ENCODE measurements at regions not wholly inside any gene's neighbourhood (a gene's known extent, or its start where the extent isn't known, plus 50 kb on each side); places are given as distances from the start of the nearest gene placed in this dataset.

DNA sequence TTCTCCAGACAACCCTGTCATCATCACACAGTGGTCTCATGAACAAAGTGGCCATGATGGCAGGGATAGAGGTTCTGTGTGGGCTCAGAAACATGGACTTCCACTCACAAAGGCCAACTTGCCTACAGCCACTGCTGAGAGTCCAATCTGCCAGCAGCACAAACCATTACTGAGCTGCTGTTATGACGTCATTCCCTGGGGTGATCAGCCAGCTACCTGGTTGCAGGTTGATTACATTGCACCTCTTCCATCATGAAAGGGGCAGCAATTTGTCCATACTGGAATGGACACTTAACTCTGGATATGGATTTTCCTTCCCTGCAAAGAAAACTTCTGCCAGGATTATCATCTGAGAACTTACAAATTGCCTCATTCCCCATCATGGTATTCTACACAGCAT lies 1275.9 kb downstream of the TYW1 start:
- no peak for DNase-seq (ENCODE audit: extremely low read depth, low read depth)
- TF ChIP-seq, protein P1, sequence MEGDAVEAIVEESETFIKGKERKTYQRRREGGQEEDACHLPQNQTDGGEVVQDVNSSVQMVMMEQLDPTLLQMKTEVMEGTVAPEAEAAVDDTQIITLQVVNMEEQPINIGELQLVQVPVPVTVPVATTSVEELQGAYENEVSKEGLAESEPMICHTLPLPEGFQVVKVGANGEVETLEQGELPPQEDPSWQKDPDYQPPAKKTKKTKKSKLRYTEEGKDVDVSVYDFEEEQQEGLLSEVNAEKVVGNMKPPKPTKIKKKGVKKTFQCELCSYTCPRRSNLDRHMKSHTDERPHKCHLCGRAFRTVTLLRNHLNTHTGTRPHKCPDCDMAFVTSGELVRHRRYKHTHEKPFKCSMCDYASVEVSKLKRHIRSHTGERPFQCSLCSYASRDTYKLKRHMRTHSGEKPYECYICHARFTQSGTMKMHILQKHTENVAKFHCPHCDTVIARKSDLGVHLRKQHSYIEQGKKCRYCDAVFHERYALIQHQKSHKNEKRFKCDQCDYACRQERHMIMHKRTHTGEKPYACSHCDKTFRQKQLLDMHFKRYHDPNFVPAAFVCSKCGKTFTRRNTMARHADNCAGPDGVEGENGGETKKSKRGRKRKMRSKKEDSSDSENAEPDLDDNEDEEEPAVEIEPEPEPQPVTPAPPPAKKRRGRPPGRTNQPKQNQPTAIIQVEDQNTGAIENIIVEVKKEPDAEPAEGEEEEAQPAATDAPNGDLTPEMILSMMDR (IDR thresholded peaks at IDR 0.05; ENCODE audit: low read depth, low read length), result no peak

- TF ChIP-seq, protein P1 (IDR thresholded peaks at IDR 0.05; ENCODE audit: low read depth, low read length), result no peak
- DNase-seq (ENCODE audit: extremely low read depth, low read depth), result no peak
These were observed 1280.1 kb downstream of the TYW1 start for GRCh38 chr7:68276725-68277124.

GRCh38 chr7:68279827-68280400 lies 1283.3 kb downstream of the TYW1 start:
- TF ChIP-seq, protein P1 (IDR thresholded peaks at IDR 0.05; ENCODE audit: low read depth, low read length), result no peak
- no peak for DNase-seq (ENCODE audit: extremely low read depth, low read depth)

DNA sequence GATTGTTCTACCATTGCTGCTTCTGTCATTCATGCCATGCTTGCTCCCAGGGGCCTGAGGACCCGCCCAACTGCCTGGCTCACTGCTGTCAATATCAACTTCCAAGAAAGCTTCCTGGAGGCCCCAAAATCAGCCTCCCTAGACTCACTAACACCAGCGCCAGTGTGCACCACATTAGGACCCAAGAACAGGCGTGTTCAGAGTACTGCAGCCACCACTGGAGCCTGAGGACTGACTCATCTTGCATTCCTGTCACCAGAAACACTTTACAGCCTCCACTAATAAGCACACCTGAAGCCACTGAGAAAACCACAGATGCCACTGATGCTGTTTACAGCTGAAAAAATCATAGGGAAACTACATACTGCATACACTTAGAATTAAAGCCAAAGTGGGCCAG lies 1284.3 kb downstream of the TYW1 start:
- TF ChIP-seq, protein P1 (IDR thresholded peaks at IDR 0.05; ENCODE audit: low read depth, low read length), result no peak
- DNase-seq (ENCODE audit: extremely low read depth, low read depth), result no peak

- TF ChIP-seq, protein P1 (IDR thresholded peaks at IDR 0.05; ENCODE audit: low read depth, low read length), result no peak
- DNase-seq (ENCODE audit: extremely low read depth, low read depth), result no peak
These were observed 1291.5 kb downstream of the TYW1 start for GRCh38 chr7:68288144-68288593.

GRCh38 chr7:68291710-68292109 lies 1295.1 kb downstream of the TYW1 start:
- TF ChIP-seq, protein P1 (IDR thresholded peaks at IDR 0.05; ENCODE audit: low read depth, low read length), result no peak
- DNase-seq (ENCODE audit: extremely low read depth, low read depth), result no peak

- TF ChIP-seq, protein P1 (IDR thresholded peaks at IDR 0.05; ENCODE audit: low read depth, low read length), result no peak
- no peak for DNase-seq (ENCODE audit: extremely low read depth, low read depth)
These were observed 1298.8 kb downstream of the TYW1 start for GRCh38 chr7:68295386-68295785.

Data from AG09319 (cell line).